Panc1 (cell line): ENCODE measurements at regions not wholly inside any gene's neighbourhood (a gene's known extent, or its start where the extent isn't known, plus 50 kb on each side); places are given as distances from the start of the nearest gene placed in this dataset.

Experiments
- ATAC-seq: fragments of 200-7000 bp; cut with Tn5 transposase; 2 replicates; pipeline ENCODE4 v1.9.1; 2020; ENCODE audit warnings: mild to moderate bottlenecking, moderate library complexity
- BruUV-seq: library from RNA; stranded (reverse); fragments of 400-500 nt; replicated peaks from 2 replicates; lab custom pipeline; 2021; lab: Mats Ljungman, UMichigan
- CTCF ChIA-PET: fragments of 300-600 bp; sonication (Branson Sonifier 250); formaldehyde crosslinking; loops from one replicate; lab custom pipeline; 2022; ENCODE audit warnings: antibody characterized with exemption; lab: Charles Lee
- POLR2A ChIA-PET: fragments of 300-600 bp; sonication (Branson Sonifier 250); formaldehyde crosslinking; loops from one replicate; lab custom pipeline; 2022; ENCODE audit warnings: antibody characterized with exemption; lab: Charles Lee
- DNase-seq: peaks from one replicate; pipeline ENCODE4 v3.0.0-alpha.2; 2010; ENCODE audit warnings: low read depth, low spot score
- H3K27ac ChIP-seq: 2 replicates; pipeline ENCODE4 v1.5.1; 2011; ENCODE audit warnings: mild to moderate bottlenecking, low read length, inconsistent platforms
- H3K27me3 ChIP-seq: fragments of 200-500 bp; sonication (Bioruptor generic); 2 replicates; pipeline ENCODE4 v1.6.0; 2014; ENCODE audit warnings: low read length, inconsistent platforms; ENCODE audit not compliant: control insufficient read depth, insufficient read depth
- H3K36me3 ChIP-seq: fragments of 200-500 bp; sonication (Bioruptor generic); 2 replicates; pipeline ENCODE4 v1.5.1; 2014; ENCODE audit warnings: inconsistent platforms, mild to moderate bottlenecking, low read length, moderate library complexity; ENCODE audit not compliant: control insufficient read depth, insufficient read depth
- H3K4me1 ChIP-seq: 2 replicates; pipeline ENCODE4 v1.5.1; 2011; ENCODE audit warnings: inconsistent platforms, mild to moderate bottlenecking, low read length, moderate library complexity; ENCODE audit not compliant: control insufficient read depth, insufficient read depth
- H3K4me3 ChIP-seq, 2 experiments: 2 replicates each; pipeline ENCODE4 v1.5.1; 2011 to 2012; ENCODE audit warnings: low read depth in 2 of 2, low read length in 2 of 2, mild to moderate bottlenecking in 2 of 2, inconsistent platforms in 1 of 2, moderate library complexity in 1 of 2
- H3K9me3 ChIP-seq: fragments of 200-500 bp; sonication (Bioruptor generic); 2 replicates; pipeline ENCODE4 v1.5.1; 2014; ENCODE audit warnings: low read depth, mild to moderate bottlenecking, inconsistent platforms, low read length, moderate library complexity; ENCODE audit not compliant: control insufficient read depth, insufficient read depth
- POLR2AphosphoS5 ChIP-seq: IDR thresholded peaks from 2 replicates; pipeline ENCODE4 v1.6.1; 2012; ENCODE audit warnings: mild to moderate bottlenecking, low read depth, low read length, moderate library complexity
- SIN3A ChIP-seq: IDR thresholded peaks from 2 replicates; pipeline ENCODE4 v1.6.1; 2012; ENCODE audit warnings: low read depth, mild to moderate bottlenecking, low read length, moderate library complexity, borderline replicate concordance; ENCODE audit not compliant: insufficient read depth
- TCF7L2 ChIP-seq: IDR thresholded peaks from 2 replicates; pipeline ENCODE4 v1.6.1; 2011; ENCODE audit warnings: mild to moderate bottlenecking, low read depth, low read length, inconsistent platforms
- in situ Hi-C: cut with HindIII; loops from 2 replicates; pipeline ENCODE4 v1.10.0; 2016; ENCODE audit warnings: low sequenced_read_pairs, low pct_unique_long_range_greater_than_20kb
- intact Hi-C: fragments of 100-400 bp; cut with micrococcal nuclease; formaldehyde crosslinking; loops from one replicate; pipeline ENCODE4 v1.10.0; 2022; ENCODE audit not compliant: unreplicated experiment
- TF ChIP-seq, protein P1 (sequence below): fragments of 450-650 bp; IDR thresholded peaks from 2 replicates; pipeline ENCODE4 v1.5.1; 2017; ENCODE audit warnings: mild to moderate bottlenecking
- TF ChIP-seq, protein P2 (sequence below), 2 experiments: IDR thresholded peaks; 2 replicates each; pipeline ENCODE4 v1.6.1; 2011 to 2012; ENCODE audit warnings: low read depth in 2 of 2, control low read depth in 1 of 2, low read length in 1 of 2, mild to moderate bottlenecking in 1 of 2, moderate library complexity in 1 of 2; ENCODE audit not compliant: insufficient read depth in 1 of 2

DNA sequence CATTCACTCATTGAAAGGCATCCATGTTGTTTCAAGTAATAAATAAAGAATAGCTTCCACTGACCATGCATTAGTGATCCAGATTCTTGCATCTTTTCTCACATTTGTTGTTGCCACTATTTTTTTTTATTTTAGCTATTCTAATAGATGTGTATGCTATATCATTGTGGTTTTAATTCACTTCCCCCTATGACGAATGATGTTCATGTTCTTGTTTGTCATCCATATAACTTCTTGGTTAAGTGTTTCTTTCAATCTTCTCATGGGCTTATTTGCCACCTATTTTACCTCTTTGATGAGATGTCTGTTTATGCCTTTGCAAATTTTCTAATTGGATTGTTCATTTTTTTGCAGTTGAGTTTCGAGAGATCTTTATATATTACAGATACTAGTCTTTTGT is 681.2 kb downstream of the HDGFL1 start:
- POLR2A ChIA-PET = no interaction called here
- TF ChIP-seq SIN3A = no peak
- Histone ChIP-seq H3K4me3 (no peak overlapping the region), H3K27me3 (no peaks in the 10 kb centered on the region), H3K27ac (no peak overlapping the region), H3K4me1 (no peaks in the 10 kb centered on the region), H3K9me3 (no peaks in the 10 kb centered on the region), H3K36me3 (no peaks in the 10 kb centered on the region)
- CTCF ChIA-PET = no interaction called here
- ATAC-seq (no peak), DNase-seq (no peak)
- intact Hi-C loops = no loop called here
- BruUV-seq = no TSS peak
- in situ Hi-C loops = no loop called here

DNA sequence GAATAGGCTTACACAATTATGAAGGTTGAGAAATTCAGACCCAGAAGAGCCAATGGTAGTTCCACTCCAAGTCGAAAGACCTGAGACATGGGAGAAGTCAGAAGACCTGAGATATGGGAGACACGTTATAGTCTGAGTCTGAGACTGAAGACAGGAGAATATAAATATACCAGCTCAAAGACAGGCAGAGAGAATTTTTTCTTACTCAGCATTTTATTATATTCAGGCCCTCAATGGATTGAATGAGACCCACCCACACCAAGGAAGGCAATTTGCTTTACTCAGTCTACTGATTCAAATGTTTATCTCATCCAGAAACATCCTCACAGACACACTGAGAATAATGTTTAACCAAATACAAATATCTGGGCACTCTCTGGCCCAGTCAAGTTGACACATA is 693.5 kb downstream of the HDGFL1 start:
- BruUV-seq = no TSS peak
- ATAC-seq (no peak), DNase-seq (no peak)
- intact Hi-C loops (no loop called here), in situ Hi-C loops (no loop called here)
- Histone ChIP-seq H3K27ac (no peak overlapping the region), H3K27me3 (no peaks in the 10 kb centered on the region), H3K9me3 (no peaks in the 10 kb centered on the region), H3K4me3 (no peak overlapping the region), H3K36me3 (no peaks in the 10 kb centered on the region), H3K4me1 (no peaks in the 10 kb centered on the region)
- ChIA-PET CTCF (no interaction called here), POLR2A (no interaction called here)
- TF ChIP-seq, protein P1, sequence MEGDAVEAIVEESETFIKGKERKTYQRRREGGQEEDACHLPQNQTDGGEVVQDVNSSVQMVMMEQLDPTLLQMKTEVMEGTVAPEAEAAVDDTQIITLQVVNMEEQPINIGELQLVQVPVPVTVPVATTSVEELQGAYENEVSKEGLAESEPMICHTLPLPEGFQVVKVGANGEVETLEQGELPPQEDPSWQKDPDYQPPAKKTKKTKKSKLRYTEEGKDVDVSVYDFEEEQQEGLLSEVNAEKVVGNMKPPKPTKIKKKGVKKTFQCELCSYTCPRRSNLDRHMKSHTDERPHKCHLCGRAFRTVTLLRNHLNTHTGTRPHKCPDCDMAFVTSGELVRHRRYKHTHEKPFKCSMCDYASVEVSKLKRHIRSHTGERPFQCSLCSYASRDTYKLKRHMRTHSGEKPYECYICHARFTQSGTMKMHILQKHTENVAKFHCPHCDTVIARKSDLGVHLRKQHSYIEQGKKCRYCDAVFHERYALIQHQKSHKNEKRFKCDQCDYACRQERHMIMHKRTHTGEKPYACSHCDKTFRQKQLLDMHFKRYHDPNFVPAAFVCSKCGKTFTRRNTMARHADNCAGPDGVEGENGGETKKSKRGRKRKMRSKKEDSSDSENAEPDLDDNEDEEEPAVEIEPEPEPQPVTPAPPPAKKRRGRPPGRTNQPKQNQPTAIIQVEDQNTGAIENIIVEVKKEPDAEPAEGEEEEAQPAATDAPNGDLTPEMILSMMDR = no peak
- no peak for TF ChIP-seq POLR2AphosphoS5
- TF ChIP-seq SIN3A = no peak
- TF ChIP-seq, protein P2, sequence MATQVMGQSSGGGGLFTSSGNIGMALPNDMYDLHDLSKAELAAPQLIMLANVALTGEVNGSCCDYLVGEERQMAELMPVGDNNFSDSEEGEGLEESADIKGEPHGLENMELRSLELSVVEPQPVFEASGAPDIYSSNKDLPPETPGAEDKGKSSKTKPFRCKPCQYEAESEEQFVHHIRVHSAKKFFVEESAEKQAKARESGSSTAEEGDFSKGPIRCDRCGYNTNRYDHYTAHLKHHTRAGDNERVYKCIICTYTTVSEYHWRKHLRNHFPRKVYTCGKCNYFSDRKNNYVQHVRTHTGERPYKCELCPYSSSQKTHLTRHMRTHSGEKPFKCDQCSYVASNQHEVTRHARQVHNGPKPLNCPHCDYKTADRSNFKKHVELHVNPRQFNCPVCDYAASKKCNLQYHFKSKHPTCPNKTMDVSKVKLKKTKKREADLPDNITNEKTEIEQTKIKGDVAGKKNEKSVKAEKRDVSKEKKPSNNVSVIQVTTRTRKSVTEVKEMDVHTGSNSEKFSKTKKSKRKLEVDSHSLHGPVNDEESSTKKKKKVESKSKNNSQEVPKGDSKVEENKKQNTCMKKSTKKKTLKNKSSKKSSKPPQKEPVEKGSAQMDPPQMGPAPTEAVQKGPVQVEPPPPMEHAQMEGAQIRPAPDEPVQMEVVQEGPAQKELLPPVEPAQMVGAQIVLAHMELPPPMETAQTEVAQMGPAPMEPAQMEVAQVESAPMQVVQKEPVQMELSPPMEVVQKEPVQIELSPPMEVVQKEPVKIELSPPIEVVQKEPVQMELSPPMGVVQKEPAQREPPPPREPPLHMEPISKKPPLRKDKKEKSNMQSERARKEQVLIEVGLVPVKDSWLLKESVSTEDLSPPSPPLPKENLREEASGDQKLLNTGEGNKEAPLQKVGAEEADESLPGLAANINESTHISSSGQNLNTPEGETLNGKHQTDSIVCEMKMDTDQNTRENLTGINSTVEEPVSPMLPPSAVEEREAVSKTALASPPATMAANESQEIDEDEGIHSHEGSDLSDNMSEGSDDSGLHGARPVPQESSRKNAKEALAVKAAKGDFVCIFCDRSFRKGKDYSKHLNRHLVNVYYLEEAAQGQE (IDR thresholded peaks at IDR 0.05; ENCODE audit: insufficient read depth in 1 of 2, low read depth in 2 of 2, low read length in 1 of 2) = no peak
- no peak for TF ChIP-seq TCF7L2

DNA sequence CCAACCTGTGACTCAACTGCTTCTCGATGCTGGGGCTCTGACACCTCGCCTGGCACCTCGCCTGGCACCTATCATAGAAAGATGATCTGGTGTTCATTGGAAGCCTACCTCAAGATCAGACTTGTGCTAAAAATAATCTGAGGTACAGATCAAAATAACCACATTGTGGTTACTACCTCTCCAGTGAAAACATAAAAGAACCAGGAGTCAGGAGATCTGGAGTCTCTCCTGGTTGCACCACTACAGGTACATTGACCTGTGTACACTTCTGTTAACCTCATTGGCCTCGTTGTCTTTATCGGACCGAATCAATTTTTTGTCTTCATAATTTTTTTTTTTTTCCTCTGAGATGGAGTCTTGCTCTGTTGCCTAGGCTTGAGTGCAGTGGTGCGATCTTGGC is 695.9 kb downstream of the HDGFL1 start:
- ChIA-PET CTCF (no interaction called here), POLR2A (no interaction called here)

More for the DNA sequence above, 695.9 kb downstream of the HDGFL1 start:
- H3K27me3 ChIP-seq = no peaks in the 10 kb centered on the region
- TF ChIP-seq, protein P2 (IDR thresholded peaks at IDR 0.05; ENCODE audit: insufficient read depth in 1 of 2, low read depth in 2 of 2, low read length in 1 of 2) = no peak
- no peak for TF ChIP-seq POLR2AphosphoS5
- TF ChIP-seq SIN3A = no peak
- no peak for TF ChIP-seq TCF7L2
- TF ChIP-seq, protein P1 = no peak
- H3K36me3 ChIP-seq = no peaks in the 10 kb centered on the region
- no TSS peak for BruUV-seq
- in situ Hi-C loops = no loop called here
- H3K4me3 ChIP-seq = no peak overlapping the region
- H3K4me1 ChIP-seq = no peaks in the 10 kb centered on the region
- H3K27ac ChIP-seq = no peak overlapping the region
- DNase-seq (no peak), ATAC-seq (no peak)
- no peaks in the 10 kb centered on the region for H3K9me3 ChIP-seq
- intact Hi-C loops = no loop called here
